HG02678 (cell line): ENCODE measurements at regions not wholly inside any gene's neighbourhood (a gene's known extent, or its start where the extent isn't known, plus 50 kb on each side); places are given as distances from the start of the nearest gene placed in this dataset.

Source experiments
- ATAC-seq: cut with Tn5 transposase; IDR thresholded peaks from one replicate; pipeline ENCODE4 v1.9.1; 2021; ENCODE audit warnings: mild to moderate bottlenecking, moderate library complexity; ENCODE audit not compliant: unreplicated experiment

DNA sequence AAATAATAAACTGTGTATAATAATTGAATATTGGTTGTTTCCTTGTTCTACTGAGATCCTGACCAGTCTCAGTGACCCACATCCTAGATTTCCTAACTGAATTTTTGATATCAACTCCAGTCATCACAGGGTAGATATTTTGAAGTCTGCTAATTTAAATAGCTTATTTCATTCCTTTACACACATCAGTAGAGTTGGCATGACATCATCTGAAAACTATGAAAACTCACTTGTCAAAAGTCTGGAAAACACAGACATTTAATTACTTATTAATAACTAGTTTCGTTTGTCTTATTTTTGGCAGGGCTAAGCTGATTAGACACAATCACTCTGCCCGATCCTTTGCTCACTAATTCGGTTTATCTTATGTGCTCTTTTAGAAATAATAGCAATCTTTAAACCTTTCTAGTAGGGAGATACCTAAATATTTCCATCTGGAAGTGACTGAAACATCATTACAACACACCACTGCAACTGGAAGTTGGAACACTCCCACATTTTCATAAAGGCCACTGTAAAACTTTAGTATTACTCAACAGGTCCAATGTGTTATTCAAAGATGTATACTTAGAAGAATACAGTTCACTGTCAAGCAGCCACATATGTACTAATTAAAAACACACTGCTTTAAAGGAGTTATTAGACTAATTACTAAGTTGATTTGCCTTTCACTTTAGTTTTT, 198.4 kb upstream of the ZNF717 start:
- no peak for ATAC-seq

GRCh38 chr3:75985432-75985831, 200.1 kb upstream of the ZNF717 start:
- no peak for ATAC-seq

GRCh38 chr3:76010252-76010651, 224.9 kb upstream of the ZNF717 start:
- no peak for ATAC-seq

DNA sequence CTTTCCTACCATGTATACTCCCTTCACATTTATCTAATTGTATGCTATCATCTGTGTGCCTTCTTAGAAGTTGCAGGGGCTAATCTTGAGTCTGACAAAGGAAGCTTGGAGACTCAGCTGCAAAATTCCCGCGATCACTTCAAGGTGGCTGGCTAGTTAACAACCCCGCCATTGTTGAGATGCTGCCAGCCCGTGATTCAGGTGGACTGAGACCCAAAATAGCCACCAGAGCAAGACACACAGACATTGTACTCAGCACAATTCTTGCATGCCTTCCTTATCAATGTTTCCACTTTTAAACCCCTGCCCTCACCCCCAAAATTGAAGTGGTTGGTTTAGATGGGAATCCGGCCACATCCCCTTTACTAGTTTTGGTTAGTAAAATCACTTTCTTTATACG, 225.8 kb upstream of the ZNF717 start:
- no peak for ATAC-seq

GRCh38 chr3:76015496-76015895, 230.1 kb upstream of the ZNF717 start:
- ATAC-seq, result no peak

DNA sequence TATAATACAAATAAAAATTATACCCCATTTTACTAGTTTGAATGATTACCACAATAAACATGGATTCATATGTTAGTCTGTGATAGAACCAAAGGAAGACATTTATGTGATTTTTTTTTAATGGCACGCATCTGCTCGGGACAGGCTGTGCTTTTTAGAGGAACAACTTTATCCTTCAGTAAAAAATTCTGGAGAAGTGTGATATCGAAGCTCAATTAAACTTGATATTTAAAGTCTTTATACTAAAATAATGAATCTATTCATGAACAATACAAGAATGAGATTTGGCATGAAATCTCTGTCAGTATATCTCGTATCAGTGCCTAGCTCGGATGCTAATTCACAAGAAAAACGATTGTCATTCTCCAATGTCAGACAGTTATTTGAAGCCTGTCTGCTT, 230.8 kb upstream of the ZNF717 start:
- ATAC-seq, result no peak

DNA sequence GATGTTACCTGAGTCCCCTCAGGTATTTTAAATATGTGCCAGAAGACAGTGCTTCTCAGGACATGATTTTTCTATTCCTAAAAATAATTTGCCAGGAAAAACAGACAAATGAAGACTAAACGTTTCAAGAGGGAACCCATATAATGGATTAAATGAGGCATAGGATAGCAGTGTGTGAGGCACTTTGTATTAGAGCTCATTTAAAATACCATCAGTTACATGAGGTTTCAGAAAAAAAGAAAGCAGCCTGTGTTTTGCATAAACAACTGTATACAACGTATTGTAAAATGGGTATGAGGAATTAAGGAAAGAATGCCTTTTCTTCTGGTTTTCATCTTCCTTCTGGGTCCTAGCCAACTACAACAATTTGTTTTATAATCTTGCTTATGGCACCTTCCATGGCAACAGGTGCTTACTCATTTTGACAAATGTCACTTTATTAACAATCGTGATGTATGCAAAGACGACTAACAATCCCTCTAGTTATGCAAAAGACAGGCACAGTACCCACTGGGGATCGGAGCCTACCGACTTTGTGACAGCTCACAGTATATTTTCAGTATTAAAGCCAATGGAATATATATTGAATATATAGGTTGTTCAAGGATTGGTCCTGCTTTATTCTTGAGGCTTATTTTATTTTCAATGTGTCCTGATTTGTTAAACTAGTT, 231.6 kb upstream of the ZNF717 start:
- no peak for ATAC-seq

DNA sequence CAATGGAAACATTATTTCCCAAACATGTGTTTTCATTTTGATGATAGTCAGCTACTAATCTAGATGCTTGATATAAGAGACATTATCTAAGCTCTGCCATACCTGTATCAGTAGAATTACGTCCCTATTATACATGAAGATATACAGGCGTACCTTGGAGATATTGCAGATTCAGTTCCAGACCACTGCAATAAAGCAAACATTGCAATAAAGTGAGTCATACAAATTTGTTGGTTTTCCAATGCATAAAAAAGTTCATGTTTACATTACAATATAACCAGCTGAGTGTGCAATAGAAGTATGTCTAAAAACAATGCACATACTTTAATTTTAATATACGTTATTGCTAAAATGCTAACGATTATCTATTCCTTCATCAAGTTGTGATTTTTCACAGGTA, 236.0 kb upstream of the ZNF717 start:
- no peak for ATAC-seq

GRCh38 chr3:76024640-76025039, 239.3 kb upstream of the ZNF717 start:
- no peak for ATAC-seq

DNA sequence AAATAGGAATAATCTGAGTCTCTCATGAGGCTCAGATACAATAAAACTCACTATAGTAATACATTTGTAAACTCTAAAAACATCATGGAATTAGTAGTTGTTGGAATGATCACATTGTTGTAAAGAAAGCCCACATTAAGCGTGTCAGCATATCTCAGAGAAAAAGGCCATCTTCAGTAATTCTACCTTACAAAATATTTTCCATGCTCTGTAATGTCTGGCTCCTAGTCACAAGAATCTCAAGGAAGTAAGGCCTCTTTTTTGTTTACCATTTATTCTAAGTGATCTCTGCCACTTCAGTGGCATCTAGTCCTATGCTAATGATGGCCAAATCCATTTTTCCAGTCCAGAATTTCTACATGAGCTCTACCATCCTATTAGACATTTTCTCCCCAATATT, 240.2 kb upstream of the ZNF717 start:
- no peak for ATAC-seq

GRCh38 chr3:76026379-76026778, 241.0 kb upstream of the ZNF717 start:
- ATAC-seq, result no peak

DNA sequence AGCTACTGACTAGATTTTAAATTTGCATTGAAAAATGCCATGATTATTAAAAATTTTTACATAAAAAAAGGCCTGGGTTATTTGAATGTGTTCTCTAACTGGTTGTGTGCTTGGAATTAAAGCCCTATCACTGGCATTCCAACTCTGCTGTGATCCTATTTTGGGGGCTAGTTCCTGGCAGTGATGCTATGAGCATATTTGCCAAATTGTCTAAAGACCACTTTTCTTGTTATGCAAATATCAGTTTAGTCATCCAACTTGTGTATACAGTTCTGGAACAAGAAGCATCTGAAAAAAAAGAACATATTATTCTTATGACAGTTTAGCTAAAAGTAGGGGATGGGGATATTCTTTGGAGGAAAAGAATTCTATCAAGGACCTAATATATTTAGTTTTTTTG, 243.4 kb upstream of the ZNF717 start:
- ATAC-seq, result no peak

- ATAC-seq, result no peak
Observed at GRCh38 chr3:76034649-76035048, 249.3 kb upstream of the ZNF717 start.

DNA sequence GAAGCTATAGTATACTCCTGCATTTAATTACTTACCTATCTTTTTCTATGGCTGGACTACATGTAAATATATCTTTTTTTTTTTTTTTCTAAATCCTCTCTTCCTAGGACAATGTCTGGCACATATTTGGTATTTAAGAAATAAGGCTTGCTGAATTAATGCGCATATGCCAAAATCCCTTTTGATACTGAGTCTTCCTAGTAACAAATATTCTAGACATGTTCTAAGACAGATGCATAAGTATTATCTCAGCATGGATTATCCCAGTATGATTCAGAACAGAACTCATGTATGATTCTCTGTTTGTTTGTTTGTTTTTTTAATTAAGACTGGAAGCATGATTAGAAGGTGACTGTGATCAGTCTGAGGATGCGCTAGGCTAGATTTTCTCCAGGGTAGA, 249.8 kb upstream of the ZNF717 start:
- no peak for ATAC-seq

DNA sequence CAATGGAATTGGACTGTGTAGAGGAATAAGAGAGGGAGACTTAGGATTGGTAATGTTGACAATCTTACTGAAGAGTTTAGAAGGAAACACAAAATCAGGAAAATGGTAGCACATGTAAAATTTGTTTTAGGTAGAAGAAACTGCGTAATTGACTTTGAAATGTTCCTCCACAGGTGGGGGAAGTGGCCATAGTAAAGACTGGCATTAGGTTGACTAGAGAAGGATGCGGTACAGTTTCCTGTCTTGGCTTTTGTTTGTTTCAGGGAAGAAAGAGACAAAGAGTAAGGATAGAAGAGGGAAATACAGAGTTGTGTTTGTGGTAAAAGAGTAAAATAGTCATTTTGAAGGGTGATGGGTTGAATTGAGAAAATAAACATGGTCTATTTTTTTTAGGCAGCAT, 253.6 kb upstream of the ZNF717 start:
- ATAC-seq, result no peak

GRCh38 chr3:76039431-76039830, 254.1 kb upstream of the ZNF717 start:
- ATAC-seq, result no peak

- no peak for ATAC-seq
Observed at GRCh38 chr3:76040946-76041345, 255.6 kb upstream of the ZNF717 start.

DNA sequence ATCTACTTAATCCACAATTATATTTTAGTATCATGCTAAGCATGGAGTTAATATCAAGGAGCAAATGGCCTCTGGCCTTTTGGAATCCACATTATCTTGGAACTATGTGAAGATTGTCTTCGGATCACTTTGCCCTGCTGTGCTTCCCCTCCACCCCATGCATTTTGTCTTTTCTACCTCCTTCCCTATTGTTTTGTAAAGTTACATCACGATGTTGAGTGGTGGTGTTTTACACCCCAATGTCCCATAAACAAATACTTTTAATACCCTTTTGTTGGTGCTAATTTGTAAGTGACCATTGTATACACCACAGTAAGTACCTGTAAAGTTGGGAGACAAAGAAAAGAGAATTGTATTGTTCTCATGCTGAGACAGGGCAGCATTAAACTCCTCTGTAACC, 258.4 kb upstream of the ZNF717 start:
- ATAC-seq, result no peak

DNA sequence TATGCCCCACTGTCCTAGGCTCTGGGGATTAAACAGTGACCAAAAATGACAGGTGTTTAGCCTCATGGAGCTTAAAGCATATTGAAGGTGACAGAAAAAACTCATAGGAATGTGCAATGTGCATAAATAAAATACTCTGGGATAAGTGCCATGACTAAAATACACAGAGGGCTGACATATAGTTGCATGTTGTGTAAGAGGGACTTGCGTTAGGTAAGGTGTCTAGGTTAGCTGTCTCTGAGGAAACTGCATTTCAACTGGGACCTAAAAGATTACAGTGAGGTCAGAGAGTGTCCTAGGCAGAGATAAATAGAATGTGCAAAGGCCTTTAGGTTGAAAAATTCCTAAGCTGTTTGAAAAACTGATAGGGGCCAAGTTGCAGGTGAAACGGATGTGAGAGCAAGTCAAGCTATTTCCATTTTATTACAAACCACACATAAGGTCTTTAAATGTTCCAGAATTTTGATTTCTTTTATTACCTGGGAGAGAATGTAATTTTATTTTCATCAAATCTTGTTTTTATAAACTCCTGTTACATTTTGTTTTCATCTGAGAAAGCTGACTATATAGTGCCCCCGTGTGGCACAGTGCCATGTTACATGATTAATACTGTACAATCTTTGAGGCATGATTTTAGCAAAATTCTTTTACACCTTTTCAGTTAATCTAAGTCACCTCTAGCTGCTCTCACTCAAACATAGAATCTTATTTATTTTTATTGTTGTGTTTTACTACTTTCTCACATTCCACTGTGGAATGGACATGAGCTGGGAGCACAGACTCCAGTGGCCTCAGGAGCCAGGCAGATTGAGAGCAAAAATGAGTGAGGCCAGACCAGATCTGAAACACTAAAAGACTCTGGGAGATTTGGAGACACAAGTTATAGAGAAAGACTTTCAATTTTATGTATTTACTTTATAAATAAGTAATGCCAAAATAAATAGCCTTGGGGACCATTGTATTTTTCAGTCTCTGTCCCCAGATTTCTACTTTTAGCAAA, 259.6 kb upstream of the ZNF717 start:
- no peak for ATAC-seq

DNA sequence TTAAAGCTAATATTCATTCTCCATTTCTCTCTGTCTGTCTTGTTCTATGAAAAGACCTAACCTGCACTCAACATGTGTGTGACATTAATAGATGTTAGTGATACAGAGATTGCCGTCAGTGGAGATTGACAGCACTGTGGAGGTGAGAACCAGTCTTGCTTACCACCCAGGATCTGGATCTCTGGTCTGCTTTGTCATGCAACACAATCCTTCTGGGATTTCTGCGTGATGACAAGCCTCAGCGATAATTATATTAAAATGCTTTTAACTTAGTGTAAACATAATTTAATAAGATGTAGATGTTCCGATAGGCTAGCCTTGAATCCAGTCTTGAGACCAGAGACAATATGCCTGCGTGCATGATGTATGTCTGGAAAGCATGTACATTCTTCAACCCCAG, 262.0 kb upstream of the ZNF717 start:
- ATAC-seq, result no peak

DNA sequence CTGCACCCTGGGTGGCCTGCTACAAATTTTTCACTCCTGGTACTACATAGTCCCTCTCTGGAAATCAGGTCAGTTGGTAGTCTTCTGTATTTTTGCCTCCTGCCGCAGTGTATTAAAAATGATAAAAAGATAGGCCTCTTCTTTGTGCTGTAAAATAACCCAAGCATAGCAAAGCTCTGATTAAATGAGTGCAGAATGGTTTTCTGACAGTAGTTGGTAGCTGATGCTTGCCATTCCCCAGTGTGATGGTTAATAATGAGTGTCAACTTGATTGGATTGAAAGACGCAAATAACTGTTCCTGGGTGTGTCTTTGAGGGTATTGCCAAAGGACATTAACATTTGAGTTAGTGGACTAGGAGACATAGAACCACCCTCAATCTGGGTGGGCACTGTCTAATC, 264.4 kb upstream of the ZNF717 start:
- no peak for ATAC-seq

GRCh38 chr3:76051145-76051544, 265.8 kb upstream of the ZNF717 start:
- no peak for ATAC-seq
